GM21723 (cell line): ENCODE measurements at regions not wholly inside any gene's neighbourhood (a gene's known extent, or its start where the extent isn't known, plus 50 kb on each side); places are given as distances from the start of the nearest gene placed in this dataset.

ENCODE experiments used
- ATAC-seq: cut with Tn5 transposase; IDR thresholded peaks from one replicate; pipeline ENCODE4 v1.9.1; 2021; ENCODE audit warnings: mild to moderate bottlenecking, moderate library complexity; ENCODE audit not compliant: unreplicated experiment

DNA sequence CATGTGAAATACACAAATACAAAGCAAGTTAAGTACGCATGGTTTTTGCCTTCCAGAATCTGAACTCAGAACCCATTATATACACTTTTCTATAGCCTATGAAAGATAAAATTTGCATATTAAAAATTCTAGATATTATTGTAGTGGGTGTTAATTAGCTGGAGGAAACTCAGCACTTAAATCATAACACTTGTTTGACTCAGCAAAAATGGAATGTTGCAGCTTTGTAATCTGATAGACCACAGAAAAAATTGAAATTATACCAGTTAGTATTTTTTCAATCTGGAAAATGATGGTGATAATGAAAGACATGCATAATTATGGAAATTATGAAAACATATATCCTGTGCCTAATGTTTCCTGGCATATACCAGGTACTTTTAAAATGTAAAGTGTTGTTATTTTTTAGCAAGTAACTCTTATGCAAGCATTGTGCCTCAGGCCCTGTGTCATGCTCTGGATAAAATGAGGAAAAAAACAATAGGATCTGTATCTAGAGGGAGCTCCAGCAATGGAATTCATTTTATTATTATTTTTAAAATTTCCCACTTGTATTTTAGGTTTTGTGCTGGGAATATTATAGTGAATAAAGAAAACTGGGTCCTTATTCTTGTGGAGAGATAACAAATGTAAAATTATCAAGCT, 490.4 kb upstream of the SEMA3A start:
- ATAC-seq = no peak

DNA sequence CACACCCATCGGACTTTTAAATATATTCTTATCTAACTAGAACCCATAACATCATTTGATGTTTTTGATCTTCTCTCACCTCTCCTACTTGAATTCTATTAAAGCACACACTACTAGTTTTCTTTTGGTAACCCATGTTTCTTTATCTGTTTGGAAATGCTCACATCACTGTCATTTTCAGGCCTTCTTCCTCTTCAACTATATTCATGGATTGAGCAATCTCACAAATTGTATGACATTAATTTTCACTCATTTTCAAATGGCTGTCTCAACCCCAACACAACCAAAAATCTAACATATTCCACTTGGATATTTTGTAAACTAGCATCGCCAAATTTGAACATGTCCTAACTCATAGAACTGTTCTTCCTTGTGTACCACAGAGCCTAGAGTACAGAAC, 488.0 kb upstream of the SEMA3A start:
- ATAC-seq = no peak

DNA sequence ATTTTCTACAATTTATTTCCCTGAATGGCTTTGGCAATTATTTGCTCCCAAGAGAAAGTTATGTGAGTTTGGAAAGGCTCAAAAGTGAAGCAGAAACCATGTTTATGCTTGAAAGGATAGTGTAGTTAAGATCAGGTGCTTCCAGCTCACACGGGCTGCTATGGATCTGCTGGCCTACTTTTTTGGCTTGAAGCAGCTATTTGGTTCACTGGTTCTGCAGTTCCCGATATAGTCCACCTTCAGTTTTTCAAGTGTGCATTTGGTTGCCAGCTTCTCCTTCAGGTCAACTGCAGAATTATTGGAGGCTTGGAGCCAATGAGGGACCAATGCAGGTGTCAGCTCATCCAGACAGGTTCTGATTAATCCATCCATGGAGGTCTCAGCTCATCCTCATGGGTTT, 484.3 kb upstream of the SEMA3A start:
- no peak for ATAC-seq

DNA sequence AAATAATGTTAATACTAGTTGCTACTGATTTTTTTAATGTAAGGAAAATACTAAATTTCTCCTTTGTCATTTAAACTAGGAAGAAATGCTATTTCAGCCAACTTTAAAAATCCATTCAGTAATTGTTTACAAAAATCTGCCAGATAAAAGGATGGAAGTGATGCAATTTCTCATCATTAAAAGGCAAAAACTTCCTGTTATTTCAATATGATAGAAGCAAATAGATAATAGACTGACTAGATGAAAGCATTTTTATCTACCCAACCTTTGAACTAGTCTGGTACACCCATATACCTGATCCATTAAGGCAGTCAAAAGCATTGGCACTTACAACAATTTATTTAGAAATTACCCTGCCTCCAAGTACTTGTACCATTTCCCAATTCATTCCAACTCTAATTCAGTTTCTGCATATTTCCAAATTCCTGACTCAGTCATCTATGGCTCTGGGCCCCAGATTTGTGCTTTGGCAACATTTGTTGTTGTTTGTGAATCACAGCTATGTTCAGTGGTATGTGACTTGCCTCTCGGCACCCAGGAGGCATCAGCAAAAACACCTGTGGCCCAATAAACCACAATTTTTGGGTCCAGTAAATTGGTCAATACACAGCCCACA, 482.6 kb upstream of the SEMA3A start:
- ATAC-seq = no peak

DNA sequence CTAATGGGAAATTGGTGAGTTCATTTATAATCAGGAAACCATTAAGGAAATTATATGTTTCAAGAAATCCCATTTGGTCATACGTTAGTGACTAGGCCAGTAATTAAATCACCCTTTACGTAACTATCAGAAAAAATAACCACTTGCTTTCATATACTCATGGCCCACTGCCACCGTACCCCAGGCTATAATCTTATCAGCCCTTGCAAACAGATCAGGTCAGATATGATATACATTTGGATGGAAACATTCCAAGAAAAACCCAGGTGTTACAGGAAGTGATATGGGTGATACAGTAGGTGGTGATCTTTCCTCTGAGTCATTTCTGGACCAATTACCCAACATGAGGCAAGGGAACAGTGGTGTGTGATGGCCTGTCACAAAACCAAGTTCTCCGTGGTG, 481.0 kb upstream of the SEMA3A start:
- ATAC-seq = no peak

DNA sequence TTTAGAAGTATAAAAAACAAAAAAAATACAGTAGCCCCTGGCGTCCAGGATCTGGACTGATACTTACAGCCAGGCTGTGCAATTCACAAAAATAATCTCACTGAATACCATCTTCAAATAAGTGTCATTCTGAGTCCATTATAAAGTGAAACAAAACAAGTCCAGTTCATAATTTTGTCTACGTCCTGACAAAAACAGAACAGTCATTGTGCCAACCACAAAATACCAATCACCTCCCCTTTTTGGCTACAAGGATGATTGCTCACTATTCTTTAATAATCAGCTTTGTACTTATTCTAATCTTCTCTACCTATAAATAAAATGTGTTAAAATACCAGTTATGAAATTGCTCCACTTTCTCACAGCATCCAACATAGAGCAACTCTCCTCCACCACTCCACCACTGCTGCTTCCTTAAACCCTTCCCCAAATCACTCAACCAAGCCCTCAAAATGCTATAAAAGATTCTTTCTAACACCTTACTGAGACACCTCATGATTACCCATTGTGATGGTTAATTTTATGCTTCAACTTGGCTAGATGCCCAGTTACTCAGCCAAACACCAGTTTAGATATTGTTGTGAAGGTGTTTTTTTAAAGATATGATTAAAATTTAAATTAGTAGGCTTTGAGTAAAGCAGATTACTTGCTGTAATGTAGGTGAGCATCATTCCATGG, 479.8 kb upstream of the SEMA3A start:
- no peak for ATAC-seq

DNA sequence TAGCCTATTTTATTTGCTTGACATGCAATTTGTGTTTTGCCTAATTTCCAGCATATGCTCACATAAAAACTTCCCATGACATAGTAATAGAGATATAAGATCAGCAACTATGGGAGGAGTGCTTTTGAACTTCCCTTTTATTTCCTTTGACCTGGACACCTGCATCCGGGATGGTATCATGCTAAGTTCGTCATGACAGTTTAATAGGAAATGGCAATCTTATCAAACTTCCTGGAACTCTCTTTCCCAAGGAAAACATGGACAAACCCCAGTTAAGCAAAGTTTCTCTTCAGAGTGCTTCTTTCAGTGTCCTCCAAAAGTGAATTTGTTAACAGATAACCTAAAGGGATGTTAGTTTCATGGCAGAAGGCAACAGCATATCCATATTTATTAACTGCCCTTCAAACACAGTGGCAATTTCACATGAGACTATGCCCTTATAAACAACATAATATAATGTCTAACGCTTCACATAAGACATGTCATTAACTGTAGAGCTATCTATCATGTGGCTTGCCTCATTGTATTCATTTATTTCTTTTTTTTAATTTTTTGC, 474.7 kb upstream of the SEMA3A start:
- no peak for ATAC-seq

DNA sequence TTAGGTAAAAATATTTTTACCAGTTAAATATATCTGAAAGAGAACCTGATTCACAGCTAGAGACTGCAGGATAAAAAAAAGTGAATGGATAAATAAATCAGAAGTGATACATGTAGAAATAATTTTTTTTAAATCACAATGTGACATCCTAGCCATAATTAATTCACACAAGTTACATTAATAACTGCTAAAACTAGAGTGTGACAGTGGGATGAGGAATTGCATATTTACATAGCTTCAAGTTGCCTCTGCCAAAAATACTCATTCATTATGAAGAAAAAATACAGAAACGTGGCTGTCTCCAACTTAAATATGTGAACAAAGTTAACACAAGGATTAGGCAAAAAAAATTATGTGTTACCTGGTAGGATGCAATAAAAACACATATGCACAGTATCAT, 473.5 kb upstream of the SEMA3A start:
- no peak for ATAC-seq

DNA sequence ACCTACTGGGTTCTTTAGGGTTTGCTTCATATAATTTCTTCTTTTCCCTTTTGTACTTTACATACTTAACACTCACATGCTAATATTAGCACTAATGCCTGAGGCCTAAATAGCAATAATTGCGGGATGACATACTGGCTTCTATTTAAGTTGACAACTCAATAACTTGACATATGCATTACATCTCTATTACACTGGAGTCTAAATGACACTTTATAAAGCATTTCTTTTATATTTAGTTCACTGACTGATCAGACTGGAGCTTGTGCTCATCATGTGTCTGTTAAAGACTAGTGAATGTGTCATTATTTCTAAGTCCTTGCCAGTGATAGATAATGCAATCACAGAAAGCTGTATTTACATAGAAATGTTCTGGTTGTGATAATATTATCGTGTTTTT, 472.1 kb upstream of the SEMA3A start:
- no peak for ATAC-seq

DNA sequence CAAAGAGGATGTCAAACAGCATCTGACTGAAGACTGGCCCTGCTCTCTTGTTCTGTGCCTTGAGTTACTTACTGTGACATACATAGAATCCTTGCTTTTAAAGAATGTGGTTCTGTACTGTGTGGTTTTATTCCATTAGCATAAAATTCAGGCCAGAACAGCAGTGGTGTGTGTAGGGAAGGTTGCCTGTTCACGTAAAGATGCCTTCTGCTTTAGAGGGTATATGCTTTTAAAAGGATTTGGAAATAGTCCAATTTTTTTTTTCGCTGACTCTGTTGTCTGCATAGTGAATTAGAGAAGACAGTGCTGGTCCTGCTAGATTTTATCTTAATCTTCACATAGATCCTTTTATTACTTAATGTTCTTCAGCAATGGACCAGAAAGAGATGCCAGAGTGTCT, 470.8 kb upstream of the SEMA3A start:
- no peak for ATAC-seq

DNA sequence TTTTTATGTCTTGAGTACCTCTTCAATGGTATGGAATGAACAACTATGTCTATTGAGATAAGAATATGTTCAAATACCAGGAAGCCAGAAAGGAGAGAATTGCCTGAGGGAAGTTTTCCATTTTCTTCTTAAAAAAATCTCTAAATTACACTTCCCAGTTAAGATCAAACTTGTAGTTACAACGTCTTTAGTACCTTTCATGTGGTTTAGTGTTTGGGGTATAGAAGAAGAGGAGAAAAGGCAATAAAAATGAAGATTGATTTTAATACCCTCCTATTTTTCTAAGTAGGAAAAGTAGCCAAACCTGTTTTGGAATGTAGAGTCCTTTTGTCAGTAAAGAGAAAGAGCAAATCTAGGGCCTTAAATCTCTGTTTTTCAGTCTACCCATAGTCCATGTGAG, 470.0 kb upstream of the SEMA3A start:
- ATAC-seq = no peak

DNA sequence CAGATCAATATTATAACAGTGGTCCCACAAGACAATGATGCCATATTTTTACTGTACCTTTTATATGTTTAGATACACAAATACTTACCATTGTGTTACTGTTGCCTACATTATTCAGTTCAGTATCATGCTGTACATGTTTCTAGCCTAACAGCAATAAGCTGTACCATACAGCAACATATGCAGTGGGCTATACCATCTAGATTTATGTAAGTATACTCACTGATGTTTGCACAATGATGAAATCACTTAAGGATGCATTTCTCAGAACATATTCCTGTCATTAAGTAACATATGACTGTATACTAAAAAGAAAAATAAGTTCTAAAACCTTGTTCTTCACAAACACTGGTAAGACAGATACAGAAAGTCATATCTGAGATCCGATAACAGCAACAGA, 468.6 kb upstream of the SEMA3A start:
- ATAC-seq = no peak

DNA sequence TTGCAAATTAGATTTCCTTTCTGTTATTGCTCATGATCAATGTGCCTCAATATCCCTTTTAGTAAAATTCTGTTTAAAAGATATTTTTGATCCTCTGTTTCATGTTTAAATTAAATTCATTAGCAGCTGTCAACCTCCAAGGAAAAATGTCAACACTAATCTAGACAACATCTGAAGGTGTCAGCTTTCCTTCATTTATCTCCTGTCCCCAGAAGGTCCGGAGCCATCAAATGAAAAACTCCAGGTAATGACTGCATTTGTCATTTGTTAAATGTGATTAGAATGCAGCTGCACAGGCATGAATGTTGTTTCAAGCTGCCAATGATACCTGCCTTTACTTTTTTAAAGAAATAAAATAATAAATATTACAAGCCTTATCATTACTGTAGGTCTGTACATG, 463.7 kb upstream of the SEMA3A start:
- no peak for ATAC-seq

DNA sequence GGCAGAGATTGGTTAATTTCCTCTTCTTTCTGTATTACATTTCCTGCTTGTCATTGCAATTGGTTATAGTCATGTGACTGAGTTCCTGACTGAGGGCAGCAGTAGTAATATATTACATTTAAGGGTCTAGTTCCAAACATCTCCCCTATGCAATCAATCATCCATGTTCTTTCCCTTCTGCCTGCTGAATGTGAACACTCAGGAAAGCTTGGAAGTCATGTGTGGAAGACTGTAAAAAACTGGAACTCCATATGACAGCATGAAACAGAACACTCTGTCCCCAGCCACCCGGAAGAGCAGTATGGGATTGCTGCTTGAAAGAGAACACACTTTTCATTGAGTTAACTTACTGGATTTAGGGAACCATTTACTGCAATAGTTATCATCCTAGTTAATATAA, 459.7 kb upstream of the SEMA3A start:
- no peak for ATAC-seq

DNA sequence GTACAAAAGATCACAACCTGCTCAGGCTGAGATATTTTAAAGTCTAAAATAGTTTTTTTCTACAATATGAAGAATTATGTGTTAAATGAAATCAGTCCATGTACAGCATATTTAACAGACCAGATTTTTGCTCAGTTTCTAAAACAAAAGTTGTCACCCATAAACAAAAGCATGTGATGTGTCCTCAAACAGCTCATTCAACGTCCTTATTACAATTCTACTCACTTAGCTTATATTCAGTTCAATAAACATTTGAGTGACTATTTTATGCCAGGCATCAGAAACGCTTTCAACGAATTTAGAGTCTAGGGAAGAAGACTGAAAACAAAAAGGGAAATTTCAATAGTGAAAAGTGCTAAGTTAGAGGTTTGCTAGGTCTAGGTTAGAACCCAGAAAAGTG, 457.3 kb upstream of the SEMA3A start:
- no peak for ATAC-seq

DNA sequence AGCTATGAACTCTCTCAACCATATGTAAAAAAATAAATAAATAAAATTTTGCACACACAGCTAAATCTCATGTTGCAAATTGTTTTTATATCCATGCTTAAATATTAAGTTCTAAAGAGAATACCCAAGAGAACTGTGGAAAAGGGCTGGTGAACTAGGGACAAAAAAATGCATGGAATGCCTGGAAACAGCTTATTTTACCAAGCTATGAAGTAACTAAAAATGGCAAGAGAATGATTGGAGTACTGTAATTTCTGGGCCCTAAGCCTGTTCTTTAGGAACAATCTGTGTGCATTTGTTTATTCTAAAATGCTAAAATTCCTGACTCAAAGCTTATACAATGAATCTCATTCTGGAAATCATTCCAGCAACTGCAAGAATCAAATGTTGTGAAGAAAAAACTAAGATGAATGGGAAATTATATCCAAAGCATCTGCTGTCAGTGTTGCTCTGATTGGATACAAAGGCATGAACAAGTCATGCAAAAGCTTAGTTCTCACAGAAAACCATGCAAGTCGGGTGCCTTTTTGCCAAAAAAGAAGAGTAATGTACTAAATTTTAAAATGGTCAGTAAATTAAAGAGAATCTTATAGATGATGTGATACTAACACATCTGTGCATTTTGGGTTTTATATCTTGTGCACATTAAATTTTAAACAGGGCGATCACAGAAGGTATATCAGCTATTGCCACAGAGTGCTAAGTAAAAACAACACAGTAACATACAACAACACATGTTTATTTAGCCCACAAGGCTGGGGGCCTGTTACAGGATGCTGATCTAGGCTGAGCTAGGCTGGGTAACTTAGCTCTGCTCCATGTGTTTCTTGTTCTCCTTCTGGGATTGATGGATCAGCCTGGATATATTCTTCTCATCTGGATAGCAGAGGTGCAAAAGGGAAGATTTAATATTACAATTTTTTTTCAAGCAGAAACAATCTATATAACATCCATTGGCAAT, 453.5 kb upstream of the SEMA3A start:
- no peak for ATAC-seq

DNA sequence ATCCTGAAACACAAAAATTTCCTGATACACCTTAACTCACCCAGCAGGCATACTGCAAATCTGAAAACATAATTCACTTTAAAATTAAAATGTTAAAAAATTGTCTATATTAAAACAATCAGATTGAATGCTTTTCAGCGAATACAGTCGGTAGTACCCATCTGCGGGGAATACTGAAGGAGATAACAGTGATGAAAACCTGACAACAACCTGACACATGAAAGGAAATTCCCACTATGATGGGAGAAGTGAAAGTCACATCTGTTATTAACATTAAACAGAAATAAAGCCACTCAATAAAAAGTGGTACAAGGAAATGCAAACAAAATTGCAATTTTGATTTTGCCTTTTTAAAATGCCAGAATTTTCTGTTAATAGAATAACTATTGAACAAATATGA, 448.0 kb upstream of the SEMA3A start:
- no peak for ATAC-seq

DNA sequence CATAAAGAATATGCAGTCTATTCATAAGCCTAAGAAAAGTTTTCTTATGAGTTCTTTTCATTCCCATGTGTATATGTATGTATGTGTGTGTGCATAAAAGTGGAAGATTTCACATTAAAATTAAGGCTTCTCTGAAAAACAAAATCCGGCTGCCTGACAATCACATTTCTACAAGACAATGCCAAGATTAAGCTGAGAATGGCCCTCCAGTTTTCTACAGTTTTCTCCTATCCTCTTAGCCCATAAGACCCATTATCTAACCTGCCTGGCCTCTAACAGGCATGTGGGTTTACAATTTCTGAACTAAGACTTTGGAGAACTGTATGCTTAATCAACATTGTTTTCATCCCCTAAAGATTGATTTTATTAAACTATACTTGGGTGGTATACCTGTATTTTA, 446.0 kb upstream of the SEMA3A start:
- ATAC-seq = no peak

DNA sequence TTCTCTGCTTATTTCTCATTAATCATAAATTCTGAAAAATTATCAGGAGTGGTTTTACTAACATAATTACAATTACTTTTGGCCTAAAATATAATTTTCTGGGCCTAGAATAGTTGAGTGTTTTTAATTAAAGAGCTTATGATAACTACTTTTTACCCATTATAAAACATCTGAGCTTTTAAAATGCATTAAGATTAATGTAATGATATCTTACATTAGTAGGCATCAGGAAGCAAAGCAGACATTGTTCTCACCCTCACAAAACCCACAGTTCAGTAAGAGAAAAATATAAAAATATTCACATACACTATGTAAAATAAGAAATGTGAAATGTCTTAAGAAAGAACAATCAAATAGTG, 443.7 kb upstream of the SEMA3A start:
- no peak for ATAC-seq

DNA sequence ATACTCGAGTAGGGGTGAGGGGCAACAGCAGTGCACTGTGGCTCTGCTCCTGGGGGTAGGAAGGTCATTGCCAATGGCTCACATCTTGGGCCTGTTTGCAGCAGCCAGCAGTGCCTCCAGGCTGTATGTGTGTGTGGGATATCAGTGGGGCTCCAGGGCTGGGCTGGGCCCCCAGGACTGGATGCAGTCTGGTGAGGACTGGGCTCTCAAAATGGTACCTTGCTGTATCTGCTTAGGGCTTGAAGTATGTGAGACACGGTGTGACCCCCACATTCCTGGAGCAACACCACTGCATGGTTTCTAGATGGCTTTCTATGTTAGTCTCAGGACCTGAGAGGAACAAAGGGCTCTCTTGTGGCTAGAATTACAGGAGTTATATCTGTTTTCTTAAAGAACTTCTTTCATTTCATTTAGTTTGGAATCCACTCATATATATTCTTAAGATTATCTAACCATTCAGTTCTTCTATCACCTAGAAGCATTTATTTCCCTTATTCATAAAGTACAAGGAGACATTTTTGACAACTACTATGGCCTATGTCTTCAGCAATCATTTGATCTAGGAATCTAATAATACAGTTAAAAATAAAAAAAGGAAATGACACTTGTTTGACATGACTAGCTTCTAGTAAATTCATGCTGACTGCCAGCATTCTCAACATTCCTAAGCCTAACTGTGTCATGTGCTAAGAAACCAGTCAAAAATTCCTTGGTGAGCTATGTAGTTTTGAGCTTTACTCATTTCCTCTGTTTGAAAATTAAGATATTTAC, 443.2 kb upstream of the SEMA3A start:
- no peak for ATAC-seq

DNA sequence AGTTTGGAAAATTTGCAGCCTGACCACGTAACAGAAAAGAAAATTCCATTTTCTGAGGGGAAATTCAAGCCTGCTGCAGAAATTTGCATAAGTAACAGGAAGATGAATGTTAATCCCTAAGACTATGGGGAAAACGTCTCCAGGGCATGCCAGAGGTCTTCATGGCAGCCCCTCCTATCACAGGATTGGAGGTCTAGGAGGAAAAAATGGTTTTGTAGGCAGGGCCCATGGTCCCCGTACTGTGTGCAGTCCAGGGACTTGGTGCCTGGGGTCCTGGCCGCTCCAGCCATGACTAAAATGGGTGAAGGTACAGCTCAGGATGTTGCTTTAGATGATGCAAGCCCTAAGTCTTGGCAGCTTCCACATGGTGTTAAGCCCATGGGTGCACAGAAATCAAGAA, 437.3 kb upstream of the SEMA3A start:
- ATAC-seq = no peak
